Colonic mucosa (tissue), 4 donors: ENCODE measurements at regions not wholly inside any gene's neighbourhood (a gene's known extent, or its start where the extent isn't known, plus 50 kb on each side); places are given as distances from the start of the nearest gene placed in this dataset.

Experiments used
- DNase-seq: peaks from one replicate; pipeline ENCODE4 v3.0.0-alpha.2; 2020
- H3K27ac ChIP-seq: fragments of 200-600 bp; one replicate; pipeline ENCODE4 v1.8.0; 2021
- H3K27me3 ChIP-seq: fragments of 200-600 bp; one replicate; pipeline ENCODE4 v1.8.0; 2021
- H3K36me3 ChIP-seq: fragments of 200-600 bp; one replicate; pipeline ENCODE4 v1.8.0; 2021
- H3K4me1 ChIP-seq: fragments of 200-600 bp; one replicate; pipeline ENCODE4 v1.8.0; 2021; ENCODE audit warnings: mild to moderate bottlenecking
- H3K4me3 ChIP-seq: fragments of 200-600 bp; one replicate; pipeline ENCODE4 v1.8.0; 2021
- H3K9ac ChIP-seq, 2 donors: one replicate each; pipeline ENCODE4 v1.7.0; 2013; ENCODE audit warnings: control low read depth in 2 of 2, low read depth in 2 of 2, low read length in 2 of 2
- H3K9me3 ChIP-seq: fragments of 200-600 bp; one replicate; pipeline ENCODE4 v1.8.0; 2021
- intact Hi-C: fragments of 100-400 bp; cut with DNase I; formaldehyde crosslinking; loops from one replicate; pipeline ENCODE4 v1.14.1; 2022
- TF ChIP-seq, protein P1 (sequence below): fragments of 200-600 bp; IDR thresholded peaks from one replicate; pipeline ENCODE4 v1.8.0; 2022; ENCODE audit warnings: antibody characterized with exemption, mild to moderate bottlenecking
- donor health status: healthy.
- donor health status: DM: no; HTN: no; CAD: no.
- donor health status: DM: no; HTN: no; CAD: no.

DNA sequence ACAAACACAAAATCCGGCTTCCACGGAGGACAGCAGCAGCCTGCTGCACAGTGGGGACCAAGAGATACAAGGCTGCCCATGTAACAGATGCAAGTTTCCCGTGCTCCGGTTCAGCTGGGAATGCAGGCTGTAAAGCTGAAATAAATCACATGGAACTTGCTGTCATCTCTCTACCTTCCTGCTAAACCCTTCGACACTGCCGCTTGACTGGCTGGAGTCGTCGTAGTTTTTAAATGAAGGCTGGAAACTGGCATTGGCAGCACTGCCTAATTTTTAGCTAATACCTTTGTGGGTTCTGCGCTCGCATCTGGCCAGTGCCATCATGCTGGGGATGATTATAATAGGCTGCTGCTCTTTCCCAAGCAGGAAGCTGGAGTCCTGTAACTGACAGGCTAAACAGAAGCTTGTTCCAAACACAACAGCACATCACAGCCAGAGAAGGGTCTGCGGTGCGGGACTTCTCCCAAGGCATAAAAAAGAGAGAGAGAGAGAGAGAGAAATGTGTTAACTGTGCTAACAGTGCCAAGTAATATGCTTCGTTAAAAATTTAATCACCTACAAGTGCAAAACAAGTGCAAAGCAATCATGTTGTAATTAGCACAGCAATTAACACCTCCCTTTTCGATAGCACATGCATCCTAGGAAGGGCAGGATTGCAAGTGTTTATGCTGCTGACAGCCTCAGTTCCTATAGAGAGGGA is 146.1 kb downstream of the TFAP2A start:
- intact Hi-C loops = no loop called here
- no peak for DNase-seq

DNA sequence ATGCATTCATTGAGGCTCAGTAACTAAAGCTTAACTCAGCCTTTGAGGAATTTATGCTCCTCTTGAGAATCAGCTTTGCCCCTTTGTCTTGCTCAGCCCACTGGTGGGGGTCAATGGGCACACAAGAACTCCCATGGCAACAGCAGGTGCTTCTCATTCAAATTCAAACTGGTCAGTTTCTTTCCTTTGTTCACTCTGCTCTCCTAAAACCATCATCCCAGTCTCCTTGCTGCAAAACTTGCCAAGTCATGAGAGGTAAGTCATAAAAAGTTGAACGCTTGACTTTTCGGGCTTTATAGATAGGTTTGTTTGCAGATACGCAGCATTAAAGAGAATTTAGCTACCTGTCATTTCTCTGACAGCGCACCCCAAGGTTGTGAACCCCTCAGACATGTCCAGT is 146.8 kb downstream of the TFAP2A start:
- DNase-seq = no peak
- no peak overlapping the region for H3K4me3 ChIP-seq
- no peak overlapping the region for H3K9ac ChIP-seq
- no peaks in the 10 kb centered on the region for H3K4me1 ChIP-seq
- H3K27ac ChIP-seq = no peak overlapping the region
- intact Hi-C loops = no loop called here
- H3K9me3 ChIP-seq = no peaks in the 10 kb centered on the region
- no peaks in the 10 kb centered on the region for H3K36me3 ChIP-seq
- H3K27me3 ChIP-seq = no peaks in the 10 kb centered on the region
- TF ChIP-seq, protein P1, sequence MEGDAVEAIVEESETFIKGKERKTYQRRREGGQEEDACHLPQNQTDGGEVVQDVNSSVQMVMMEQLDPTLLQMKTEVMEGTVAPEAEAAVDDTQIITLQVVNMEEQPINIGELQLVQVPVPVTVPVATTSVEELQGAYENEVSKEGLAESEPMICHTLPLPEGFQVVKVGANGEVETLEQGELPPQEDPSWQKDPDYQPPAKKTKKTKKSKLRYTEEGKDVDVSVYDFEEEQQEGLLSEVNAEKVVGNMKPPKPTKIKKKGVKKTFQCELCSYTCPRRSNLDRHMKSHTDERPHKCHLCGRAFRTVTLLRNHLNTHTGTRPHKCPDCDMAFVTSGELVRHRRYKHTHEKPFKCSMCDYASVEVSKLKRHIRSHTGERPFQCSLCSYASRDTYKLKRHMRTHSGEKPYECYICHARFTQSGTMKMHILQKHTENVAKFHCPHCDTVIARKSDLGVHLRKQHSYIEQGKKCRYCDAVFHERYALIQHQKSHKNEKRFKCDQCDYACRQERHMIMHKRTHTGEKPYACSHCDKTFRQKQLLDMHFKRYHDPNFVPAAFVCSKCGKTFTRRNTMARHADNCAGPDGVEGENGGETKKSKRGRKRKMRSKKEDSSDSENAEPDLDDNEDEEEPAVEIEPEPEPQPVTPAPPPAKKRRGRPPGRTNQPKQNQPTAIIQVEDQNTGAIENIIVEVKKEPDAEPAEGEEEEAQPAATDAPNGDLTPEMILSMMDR = no peak

More for the DNA sequence above, 146.1 kb downstream of the TFAP2A start:
- Histone ChIP-seq H3K9me3 (no peaks in the 10 kb centered on the region), H3K27ac (no peak overlapping the region), H3K27me3 (no peaks in the 10 kb centered on the region), H3K4me1 (no peaks in the 10 kb centered on the region), H3K36me3 (no peaks in the 10 kb centered on the region), H3K4me3 (no peak overlapping the region), H3K9ac (no peak overlapping the region)
- TF ChIP-seq, protein P1 = no peak

DNA sequence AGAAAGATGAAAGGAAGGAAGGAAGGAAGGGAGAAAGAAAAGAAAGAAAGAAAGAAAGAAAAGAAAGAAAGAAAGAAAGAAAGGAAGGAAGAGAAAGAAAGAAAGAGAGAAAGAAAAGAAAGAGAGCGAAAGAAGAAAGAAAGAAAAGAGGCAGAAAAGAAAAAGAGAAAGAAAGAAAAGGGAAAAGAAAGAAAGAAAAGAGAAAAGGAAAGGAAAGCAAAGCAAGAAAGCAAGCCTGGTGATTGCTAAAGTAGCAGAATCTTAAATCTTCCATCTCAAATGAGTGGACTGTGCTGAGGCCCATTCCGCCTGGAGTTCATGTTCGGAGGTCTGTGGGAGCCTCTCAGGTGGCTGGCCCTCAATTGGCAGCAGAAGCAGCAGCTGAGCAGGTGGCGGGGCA is 148.4 kb downstream of the TFAP2A start:
- no peaks in the 10 kb centered on the region for H3K9me3 ChIP-seq
- no peaks in the 10 kb centered on the region for H3K27me3 ChIP-seq
- no peaks in the 10 kb centered on the region for H3K4me1 ChIP-seq
- H3K36me3 ChIP-seq = no peaks in the 10 kb centered on the region
- no peak overlapping the region for H3K9ac ChIP-seq
- no peak overlapping the region for H3K27ac ChIP-seq
- intact Hi-C loops = no loop called here
- TF ChIP-seq, protein P1 = no peak
- DNase-seq = no peak
- H3K4me3 ChIP-seq = no peak overlapping the region

DNA sequence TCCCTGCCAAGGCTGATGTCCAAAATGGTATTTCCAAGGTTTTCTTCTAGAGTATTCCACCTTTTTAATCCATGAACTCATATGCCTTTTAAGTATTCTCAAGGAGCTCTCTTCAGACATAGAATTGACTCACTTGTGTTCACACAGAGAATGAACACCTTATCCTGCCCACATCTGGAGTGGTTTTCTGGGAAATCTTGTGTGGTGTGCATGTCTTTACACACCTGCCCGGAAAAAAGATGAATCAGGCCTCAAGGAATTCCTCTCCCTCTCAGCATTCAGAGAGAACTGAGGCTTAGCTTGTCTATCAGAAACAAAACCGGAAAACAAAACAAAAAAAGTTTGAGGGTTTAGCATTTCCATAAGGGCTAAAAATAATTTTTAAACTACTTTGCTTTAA is 148.8 kb downstream of the TFAP2A start:
- H3K9ac ChIP-seq = no peak overlapping the region
- no peak overlapping the region for H3K27ac ChIP-seq
- TF ChIP-seq, protein P1 = no peak
- intact Hi-C loops = no loop called here
- no peak for DNase-seq
- no peaks in the 10 kb centered on the region for H3K27me3 ChIP-seq
- H3K36me3 ChIP-seq = no peaks in the 10 kb centered on the region
- no peak overlapping the region for H3K4me3 ChIP-seq
- no peaks in the 10 kb centered on the region for H3K4me1 ChIP-seq
- H3K9me3 ChIP-seq = no peaks in the 10 kb centered on the region

DNA sequence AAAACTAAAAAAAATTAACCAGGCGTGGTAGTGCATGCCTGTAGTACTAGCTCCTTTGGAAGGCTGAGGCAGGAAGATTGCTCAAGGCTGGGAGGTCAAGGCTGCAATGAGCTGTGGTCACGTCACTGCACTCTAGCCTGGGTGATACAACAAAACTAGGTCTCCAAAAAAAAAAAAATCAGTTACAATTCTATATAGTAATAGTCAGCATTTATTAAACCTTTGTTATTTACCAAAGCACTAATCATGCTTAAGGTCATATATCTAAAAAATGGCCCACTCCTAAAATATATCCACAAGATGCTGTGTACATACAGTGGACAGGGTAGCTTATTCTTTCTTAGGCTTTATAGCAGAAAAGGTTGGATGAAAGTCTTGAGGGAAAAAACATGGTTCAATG is 152.4 kb downstream of the TFAP2A start:
- no peak for DNase-seq
- Histone ChIP-seq H3K27me3 (no peaks in the 10 kb centered on the region), H3K9ac (no peak overlapping the region), H3K27ac (no peak overlapping the region), H3K36me3 (no peaks in the 10 kb centered on the region), H3K4me3 (no peak overlapping the region), H3K4me1 (no peaks in the 10 kb centered on the region), H3K9me3 (no peaks in the 10 kb centered on the region)
- intact Hi-C loops = no loop called here
- TF ChIP-seq, protein P1 = no peak
